ENCODE measurements at regions not wholly inside any gene's neighbourhood (a gene's known extent, or its start where the extent isn't known, plus 50 kb on each side); places are given as distances from the start of the nearest gene placed in this dataset.

DNA sequence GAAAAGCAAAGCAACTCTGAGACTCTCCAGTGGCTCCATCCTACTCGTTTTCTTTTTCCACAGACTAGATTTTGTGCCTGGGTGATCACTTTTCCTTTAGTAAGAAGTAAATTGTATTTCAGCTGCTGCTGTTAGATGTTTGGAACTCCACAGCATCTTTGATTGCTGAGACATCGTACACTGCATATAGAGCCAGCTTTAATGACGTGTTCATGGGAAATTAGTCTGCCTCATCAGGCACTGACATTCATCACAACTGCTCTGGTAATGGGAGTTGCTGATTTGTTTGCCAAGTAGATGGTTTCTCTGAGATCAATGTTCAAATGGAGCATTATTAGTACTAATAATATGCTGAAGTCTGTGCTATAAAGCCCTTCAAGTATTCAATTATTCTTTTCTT lies 573.8 kb upstream of the NR5A2 start:
- Histone ChIP-seq H3K9me3 (no peaks in the 10 kb centered on the region), H3K27me3 (no peaks in the 10 kb centered on the region), H3K27ac (no peak overlapping the region), H3K4me1 (no peaks in the 10 kb centered on the region), H3K4me3 (no peak overlapping the region), H3K36me3 (no peaks in the 10 kb centered on the region)
- DNase-seq (ENCODE audit: low spot score in 2 of 2), result no peak
- TF ChIP-seq, protein P1, sequence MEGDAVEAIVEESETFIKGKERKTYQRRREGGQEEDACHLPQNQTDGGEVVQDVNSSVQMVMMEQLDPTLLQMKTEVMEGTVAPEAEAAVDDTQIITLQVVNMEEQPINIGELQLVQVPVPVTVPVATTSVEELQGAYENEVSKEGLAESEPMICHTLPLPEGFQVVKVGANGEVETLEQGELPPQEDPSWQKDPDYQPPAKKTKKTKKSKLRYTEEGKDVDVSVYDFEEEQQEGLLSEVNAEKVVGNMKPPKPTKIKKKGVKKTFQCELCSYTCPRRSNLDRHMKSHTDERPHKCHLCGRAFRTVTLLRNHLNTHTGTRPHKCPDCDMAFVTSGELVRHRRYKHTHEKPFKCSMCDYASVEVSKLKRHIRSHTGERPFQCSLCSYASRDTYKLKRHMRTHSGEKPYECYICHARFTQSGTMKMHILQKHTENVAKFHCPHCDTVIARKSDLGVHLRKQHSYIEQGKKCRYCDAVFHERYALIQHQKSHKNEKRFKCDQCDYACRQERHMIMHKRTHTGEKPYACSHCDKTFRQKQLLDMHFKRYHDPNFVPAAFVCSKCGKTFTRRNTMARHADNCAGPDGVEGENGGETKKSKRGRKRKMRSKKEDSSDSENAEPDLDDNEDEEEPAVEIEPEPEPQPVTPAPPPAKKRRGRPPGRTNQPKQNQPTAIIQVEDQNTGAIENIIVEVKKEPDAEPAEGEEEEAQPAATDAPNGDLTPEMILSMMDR (IDR thresholded peaks at IDR 0.05), result no peak
- intact Hi-C loops (cut with DNase I), result no loop called here

DNA sequence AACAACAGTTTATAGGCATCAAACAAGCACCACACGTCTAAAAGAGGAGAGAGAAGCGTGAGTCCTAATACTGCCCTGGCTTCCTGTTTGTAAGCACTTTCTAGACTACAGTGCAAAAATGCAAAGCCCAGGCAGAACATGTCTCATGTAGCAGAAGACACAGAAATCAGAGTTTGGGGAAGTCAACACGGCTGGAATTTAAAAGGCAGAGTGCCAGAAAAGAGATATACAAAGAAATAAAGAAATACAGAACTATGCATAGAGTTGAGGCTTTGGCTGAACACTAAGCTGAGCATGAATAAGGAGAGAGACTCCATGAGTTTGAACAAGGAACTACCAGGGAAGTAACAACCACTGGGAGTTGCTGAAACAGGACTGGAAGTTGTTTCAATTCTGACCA lies 566.6 kb upstream of the NR5A2 start:
- Histone ChIP-seq H3K9me3 (no peaks in the 10 kb centered on the region), H3K36me3 (no peaks in the 10 kb centered on the region), H3K4me3 (no peak overlapping the region), H3K27ac (no peak overlapping the region), H3K27me3 (no peaks in the 10 kb centered on the region), H3K4me1 (no peaks in the 10 kb centered on the region)
- intact Hi-C loops (cut with DNase I), result no loop called here
- TF ChIP-seq, protein P1 (IDR thresholded peaks at IDR 0.05), result no peak
- DNase-seq (ENCODE audit: low spot score in 2 of 2), result no peak

DNA sequence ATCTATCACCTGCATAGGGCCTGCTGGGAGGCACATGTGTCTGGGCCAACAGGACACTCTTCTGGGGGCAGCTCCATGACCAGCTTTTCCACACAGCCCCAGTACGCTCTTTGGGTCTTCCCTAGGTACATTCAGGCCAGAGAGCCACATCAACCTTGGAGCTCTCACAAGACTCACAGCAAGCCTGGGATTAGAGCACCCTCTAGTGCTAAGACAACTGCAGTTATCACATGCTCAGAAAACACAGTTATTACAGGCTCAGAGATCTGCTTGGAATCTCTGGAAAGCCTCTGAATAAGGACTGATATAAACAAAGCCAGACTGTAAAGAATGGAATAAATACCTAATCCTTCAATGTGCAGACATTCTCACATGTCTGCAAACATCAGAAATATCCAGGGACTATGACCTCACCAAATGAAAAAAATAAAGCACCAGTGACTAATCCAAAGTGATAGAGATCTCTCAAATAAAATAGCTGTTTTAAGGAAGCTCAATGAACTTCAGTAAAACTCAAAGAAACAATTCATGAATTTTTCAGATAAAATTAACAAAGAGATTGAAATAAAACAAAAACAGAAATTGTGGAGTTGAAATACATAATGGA lies 563.9 kb upstream of the NR5A2 start:
- H3K36me3 ChIP-seq, result no peaks in the 10 kb centered on the region
- no peak for DNase-seq (ENCODE audit: low spot score in 2 of 2)
- H3K9me3 ChIP-seq, result no peaks in the 10 kb centered on the region
- no peak overlapping the region for H3K27ac ChIP-seq
- intact Hi-C loops (cut with DNase I), result no loop called here
- H3K4me1 ChIP-seq, result no peaks in the 10 kb centered on the region
- TF ChIP-seq, protein P1 (IDR thresholded peaks at IDR 0.05), result no peak
- no peaks in the 10 kb centered on the region for H3K27me3 ChIP-seq
- no peak overlapping the region for H3K4me3 ChIP-seq

GRCh38 chr1:199466961-199467360 lies 560.5 kb upstream of the NR5A2 start:
- Histone ChIP-seq H3K36me3 (no peaks in the 10 kb centered on the region), H3K9me3 (no peaks in the 10 kb centered on the region), H3K27me3 (no peaks in the 10 kb centered on the region), H3K4me3 (no peak overlapping the region), H3K4me1 (no peaks in the 10 kb centered on the region), H3K27ac (no peak overlapping the region)
- no peak for DNase-seq (ENCODE audit: low spot score in 2 of 2)
- TF ChIP-seq, protein P1 (IDR thresholded peaks at IDR 0.05), result no peak
- intact Hi-C loops (cut with DNase I), result no loop called here

DNA sequence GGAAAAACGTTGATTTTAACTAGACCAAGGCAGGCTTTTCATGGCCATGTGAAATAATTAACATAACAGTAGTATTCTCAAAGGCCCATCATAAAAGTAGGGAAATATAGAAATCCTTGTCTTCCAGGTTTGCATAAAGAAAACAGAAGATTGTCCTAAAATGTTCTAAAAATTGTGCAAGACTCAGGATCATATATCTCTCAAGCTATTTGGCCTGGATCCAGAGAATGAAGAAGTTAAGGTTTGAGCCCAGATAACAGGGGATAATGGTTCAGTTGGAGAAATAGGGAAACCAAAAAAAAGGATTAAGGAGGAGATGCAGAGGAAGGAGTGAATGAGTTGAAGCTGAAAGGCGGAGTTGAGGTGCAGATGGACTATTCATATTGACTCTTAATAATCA lies 555.5 kb upstream of the NR5A2 start:
- Histone ChIP-seq H3K4me3 (no peak overlapping the region), H3K36me3 (no peaks in the 10 kb centered on the region), H3K27ac (no peak overlapping the region), H3K4me1 (no peaks in the 10 kb centered on the region), H3K9me3 (no peaks in the 10 kb centered on the region), H3K27me3 (no peaks in the 10 kb centered on the region)
- intact Hi-C loops (cut with DNase I), result no loop called here
- DNase-seq (ENCODE audit: low spot score in 2 of 2), result no peak
- TF ChIP-seq, protein P1 (IDR thresholded peaks at IDR 0.05), result no peak

DNA sequence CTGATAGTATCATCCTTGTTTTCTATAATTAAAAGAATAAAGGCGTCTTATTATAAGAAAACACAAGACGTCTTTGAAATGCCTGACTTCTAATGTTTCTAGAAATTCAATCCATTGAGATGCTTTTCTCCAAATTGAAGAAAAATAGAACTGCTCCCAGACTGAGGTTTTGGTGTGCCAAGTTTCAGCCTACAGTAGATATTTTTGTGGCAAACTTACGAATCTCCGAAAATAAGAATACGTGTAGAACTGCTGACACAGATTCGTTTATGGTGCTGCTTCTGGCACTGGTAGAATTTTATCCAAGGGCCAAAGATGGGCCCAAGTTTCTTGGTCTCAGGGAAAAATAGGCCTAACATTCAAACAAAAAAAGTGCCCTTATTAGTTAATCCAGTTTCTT lies 554.5 kb upstream of the NR5A2 start:
- DNase-seq (ENCODE audit: low spot score in 2 of 2), result no peak
- intact Hi-C loops (cut with DNase I), result no loop called here
- Histone ChIP-seq H3K27ac (no peak overlapping the region), H3K4me3 (no peak overlapping the region), H3K27me3 (no peaks in the 10 kb centered on the region), H3K9me3 (no peaks in the 10 kb centered on the region), H3K4me1 (no peaks in the 10 kb centered on the region), H3K36me3 (no peaks in the 10 kb centered on the region)
- TF ChIP-seq, protein P1 (IDR thresholded peaks at IDR 0.05), result no peak

All from ascending aorta (tissue), 2 donors.